ENCODE measurements at regions not wholly inside any gene's neighbourhood (a gene's known extent, or its start where the extent isn't known, plus 50 kb on each side); places are given as distances from the start of the nearest gene placed in this dataset.
A peak's percentile ranks its signal among the peaks of the same experiment; 100 is the strongest.

DNA sequence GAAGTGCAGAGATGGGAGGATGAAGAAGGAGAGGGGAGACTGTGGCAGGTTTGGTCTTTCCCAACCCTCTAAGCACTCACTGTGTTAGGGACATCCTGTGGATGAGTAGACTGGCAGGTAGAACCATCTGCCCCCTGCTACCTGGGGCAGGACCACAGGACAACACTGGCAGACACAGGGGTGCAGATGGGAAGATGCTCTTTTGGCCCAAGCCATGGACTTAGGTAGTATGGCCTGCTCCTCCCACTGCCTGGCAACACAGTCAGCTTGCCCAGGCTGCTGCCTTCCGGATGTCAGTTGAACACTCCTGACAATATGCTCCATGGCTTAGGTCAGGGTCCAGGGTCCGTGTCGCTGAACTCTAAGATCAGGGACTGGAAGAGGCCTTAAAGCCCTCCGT lies 140.7 kb upstream of the NAV2 start:
- no peak for ATAC-seq
- intact Hi-C loops (cut with DNase I) = no loop called here
- DNase-seq = no peak

DNA sequence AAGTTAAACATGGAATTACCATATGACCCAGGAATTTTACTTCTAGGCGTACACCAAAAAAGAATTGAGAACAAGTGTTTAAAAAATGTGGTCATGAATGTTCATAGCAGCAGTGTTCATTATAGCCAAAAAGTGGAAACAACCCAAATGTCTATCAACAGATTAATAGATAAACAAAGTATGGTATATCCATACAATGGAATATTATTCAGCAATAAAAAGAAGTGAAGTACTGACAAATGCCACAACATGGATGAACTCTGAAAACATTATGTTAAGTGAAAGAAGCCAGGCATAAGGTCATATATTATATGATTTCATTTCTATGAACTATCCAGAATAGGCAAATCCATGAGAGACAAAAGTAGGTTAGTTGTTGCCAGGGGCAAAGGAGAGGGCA lies 141.7 kb upstream of the NAV2 start:
- DNase-seq (no peak), ATAC-seq (no peak)
- intact Hi-C loops (cut with DNase I) = no loop called here

DNA sequence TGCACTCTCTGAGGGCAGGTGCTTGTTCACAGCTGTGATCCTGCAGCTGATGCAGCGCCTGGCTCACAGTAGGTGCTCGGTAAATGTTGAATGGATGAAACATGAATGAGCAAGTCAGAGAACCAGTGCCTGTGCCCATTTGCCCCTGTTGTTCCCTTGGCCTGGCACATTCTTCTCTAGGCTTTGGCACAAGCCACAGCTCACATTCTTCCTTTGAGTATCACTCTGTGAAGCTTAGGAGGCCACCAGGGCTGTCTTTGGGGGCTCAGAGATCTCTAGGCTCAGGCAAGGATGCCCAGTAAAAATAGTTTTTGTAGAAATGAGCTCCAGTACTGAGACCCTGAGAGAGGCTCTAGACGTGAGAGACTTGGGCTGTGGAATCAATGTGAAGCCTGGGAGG lies 144.6 kb upstream of the NAV2 start:
- ATAC-seq = no peak
- DNase-seq = no peak
- intact Hi-C loops (cut with DNase I) = loop anchor here (5.0 to 10.0 kb wide), 2 partner anchors 239 to 337 kb away; no protein-coding TSS in a partner anchor

DNA sequence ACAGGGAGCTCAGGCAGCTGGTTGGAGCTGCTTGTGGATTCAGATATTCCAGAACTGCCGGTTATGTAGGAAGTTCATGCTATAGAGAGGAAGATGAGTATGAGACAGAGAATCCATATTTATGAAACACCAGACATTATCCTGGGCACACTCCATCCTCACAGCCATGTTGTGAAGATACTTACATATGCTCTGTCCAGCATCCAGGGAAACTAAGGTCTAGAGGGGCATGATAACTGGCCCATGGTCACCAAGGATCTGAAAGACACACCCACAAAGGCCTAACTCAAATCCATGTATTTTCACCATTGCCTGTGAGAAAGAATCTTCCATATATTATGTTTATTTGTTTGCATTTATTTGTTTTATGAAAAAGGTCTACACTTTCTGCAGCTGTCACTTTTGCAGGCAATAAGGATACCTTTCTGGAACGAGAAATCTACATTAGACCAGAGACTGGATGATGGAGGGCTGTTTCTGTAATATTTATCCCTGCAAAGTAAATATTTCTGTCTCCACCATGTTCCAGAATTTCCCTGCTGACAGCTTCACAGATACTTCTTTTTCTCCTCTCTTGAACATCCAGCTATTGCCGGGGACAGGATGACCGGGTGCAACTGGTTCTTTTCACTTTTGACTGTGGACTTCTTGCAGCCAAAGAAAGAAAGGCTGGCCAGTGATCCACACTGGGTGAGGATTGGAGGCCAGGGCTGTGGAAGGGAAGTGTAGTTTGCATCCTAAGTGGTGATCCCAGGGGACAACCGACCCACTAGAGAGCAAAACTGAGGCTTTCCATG lies 145.9 kb upstream of the NAV2 start:
- no peak for ATAC-seq
- DNase-seq = no peak
- intact Hi-C loops (cut with DNase I) = loop anchor here (5.0 to 10.0 kb wide), 2 partner anchors 241 to 338 kb away; no protein-coding TSS in a partner anchor

DNA sequence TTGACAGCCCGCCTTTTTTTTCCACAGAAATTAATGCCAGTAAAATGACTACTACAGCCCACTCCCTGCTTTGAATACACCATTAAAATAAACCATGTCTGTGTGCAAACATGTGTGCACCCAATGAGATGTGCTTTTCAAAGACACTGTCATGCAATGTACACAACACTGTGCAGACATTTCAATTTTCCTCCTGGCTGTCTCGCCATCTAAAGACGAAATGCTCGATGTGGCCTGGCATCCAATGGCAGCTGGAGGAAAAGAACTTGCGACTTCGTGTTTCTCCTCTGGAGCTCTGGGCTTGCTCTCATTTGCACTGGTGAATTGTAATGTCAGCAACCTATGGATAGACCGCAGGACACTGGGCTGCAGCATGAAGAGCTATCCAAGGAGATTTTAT lies 147.0 kb upstream of the NAV2 start:
- intact Hi-C loops (cut with DNase I) = loop anchor here (2.0 to 10.0 kb wide), 3 partner anchors 177 to 339 kb away; no protein-coding TSS in a partner anchor
- ATAC-seq (no peak), DNase-seq (no peak)

DNA sequence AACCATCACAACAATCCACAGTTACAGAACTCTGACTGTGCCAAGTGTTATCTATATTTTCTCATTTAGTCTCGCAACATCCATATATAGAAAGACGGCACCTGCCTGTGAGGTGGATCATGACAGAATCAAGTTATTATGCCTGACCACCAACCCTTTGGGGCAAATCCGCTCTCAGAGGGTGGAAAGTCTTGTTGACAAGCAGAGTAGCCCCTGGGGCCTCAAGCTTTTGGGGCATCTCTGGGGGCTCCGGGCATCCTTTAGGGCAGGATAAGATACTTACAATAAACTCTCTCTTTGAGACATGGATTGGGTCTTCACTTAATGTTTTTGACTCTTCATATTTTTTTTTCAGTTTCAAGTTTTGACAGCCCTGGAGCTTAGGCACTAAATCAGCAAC lies 150.5 kb upstream of the NAV2 start:
- ATAC-seq = no peak
- intact Hi-C loops (cut with DNase I) = loop anchor here (5.0 to 10.0 kb wide), 2 partner anchors 340 to 343 kb away; no protein-coding TSS in a partner anchor
- DNase-seq = no peak

DNA sequence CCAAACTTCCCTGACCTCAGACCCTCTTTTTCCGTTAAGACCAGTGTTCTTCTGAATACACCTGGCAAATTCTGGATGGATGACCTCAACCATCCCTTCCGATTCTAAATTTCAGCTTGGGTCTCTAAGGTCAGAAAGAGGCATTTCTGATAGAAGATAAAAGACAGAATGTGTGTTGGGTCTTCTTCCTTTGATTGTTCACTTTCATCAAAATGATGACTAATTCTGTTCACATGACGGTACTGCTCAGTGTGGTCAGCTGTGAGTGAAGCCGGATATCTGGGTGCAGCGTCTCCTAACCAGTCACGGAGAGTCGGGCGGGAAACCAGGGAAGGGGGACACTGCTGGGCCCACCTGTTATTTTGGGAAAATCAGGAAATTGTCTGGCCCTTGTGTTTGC lies 151.6 kb upstream of the NAV2 start:
- intact Hi-C loops (cut with DNase I) = loop anchor here (5.0 to 10.0 kb wide), 2 partner anchors 341 to 344 kb away; no protein-coding TSS in a partner anchor

DNA sequence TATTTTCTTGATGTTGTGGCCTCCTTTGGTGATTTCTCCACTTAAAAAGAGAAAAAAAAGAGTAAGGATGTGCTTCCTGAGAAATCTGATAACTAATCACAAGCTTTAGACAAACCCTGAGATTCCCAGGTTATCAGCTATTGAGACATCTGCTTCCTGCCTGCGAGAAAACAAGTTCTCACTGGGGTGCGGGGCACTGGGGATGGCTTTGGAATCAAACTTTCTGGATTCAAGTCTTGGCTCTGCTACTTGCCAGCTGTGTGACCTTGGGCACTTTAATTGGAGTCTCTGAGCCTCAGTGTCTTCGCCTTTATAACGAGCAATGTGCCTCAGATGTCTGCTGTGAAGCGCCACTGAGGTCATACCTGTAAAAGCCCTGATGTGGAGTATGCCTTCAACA lies 152.5 kb upstream of the NAV2 start:
- intact Hi-C loops (cut with DNase I) = loop anchor here (5.0 to 10.0 kb wide), 2 partner anchors 342 to 345 kb away; no protein-coding TSS in a partner anchor
- DNase-seq (no peak), ATAC-seq (no peak)

More for the DNA sequence above, 151.6 kb upstream of the NAV2 start:
- ATAC-seq (no peak), DNase-seq (no peak)

DNA sequence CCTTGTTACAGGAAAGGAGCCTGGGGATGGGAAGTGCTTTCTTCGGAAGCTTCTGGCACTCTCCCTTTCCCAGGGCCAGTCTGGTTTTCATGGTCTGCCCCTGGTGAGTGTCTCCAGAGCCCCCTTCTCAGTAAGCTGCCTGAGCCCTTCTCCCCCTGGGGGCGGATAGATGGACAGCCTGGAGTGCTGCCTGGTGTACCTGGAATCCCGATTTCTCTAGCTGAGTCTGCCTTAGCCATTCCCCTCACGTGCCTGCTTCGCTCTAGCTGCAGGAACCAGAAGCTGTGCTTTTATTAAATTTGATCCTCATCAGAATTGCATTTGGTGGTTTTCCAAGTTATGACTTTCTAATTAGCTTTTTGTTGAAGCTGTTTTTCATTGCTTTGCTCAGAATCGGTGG lies 152.9 kb upstream of the NAV2 start:
- DNase-seq = no peak
- intact Hi-C loops (cut with DNase I) = loop anchor here (5.0 to 10.0 kb wide), 4 partner anchors 295 to 575 kb away; no protein-coding TSS in a partner anchor
- ATAC-seq = no peak

DNA sequence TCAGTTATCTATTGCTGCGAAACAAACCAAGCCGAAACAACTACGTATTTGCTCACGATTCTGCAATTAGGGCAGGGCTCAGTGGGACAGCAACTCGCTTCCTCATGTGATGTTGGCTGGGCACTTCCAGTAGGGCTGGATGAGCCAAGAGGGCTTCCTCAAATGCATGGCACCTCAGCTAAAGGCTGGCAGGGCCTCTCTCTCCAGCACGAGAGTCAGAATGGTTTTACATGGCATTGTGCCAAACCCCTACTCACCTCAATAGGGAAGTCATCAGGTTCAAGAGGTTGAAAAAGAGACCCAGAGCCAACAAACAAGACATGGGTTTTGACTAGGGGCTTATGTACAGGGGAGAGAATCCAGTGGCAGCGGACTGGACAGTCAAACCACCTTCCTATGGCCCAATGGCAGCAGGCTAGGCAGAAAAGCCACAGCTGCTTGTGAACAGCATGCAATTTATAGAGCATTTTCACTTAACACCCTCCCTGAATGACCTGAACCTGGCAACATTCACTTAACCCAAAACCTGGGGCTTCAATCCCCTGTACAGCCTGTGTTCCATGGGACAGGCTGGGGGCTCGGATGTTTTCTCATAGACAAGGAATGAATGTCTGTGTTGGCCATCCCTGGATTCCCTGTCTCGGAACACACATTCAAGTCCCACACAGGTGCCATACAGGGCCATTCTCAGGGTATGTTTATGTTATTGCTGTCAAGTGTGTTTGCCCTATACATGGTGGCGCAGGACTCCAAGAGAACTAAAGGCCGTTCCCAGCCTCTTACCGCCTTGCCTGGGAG lies 154.2 kb upstream of the NAV2 start:
- no peak for ATAC-seq
- intact Hi-C loops (cut with DNase I) = loop anchor here (10.0 kb wide), 2 partner anchors 294 to 576 kb away; no protein-coding TSS in a partner anchor
- no peak for DNase-seq

DNA sequence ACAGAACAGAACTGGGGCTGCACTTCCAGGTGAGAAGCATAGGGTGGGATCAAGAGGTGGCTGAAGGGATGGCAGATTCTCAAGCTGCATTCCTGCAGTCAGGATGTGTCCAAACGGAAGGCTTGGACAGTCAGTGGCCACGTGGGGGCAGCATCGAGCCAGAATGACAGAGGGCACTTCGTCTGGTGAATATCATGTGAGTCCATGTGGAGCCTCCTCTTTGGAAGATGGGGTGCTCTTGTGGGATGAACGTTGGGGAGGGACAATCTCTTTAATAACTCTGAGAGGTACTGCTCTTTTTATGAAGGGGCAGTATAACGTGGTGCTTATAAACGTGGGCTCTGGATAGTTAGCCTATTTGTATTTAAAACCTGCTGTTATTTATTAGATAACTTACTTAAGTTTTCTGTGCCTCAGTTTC lies 154.9 kb upstream of the NAV2 start:
- ATAC-seq (peak; percentile 70 to 73), DNase-seq (peak; percentile 89)
- intact Hi-C loops (cut with DNase I) = loop anchor here (10.0 kb wide), 2 partner anchors 293 to 577 kb away; no protein-coding TSS in a partner anchor

DNA sequence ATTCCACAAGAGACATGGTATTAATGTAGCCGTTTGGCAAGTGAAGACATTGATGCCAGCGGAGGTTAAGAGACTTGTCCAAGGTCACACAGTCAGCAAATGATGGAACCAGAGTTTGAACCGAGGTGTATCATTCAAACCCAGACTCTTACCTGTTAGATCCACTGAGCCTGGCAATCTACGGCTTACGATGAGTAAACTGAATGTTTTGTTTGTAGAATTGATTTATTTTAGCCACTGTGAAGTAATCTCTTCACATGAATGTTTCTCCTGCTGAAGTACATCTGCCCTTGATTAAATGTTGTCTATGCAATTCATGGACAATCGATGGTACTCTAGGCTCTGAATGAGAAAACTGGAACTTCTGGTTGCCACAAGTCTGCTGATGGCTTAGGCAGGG lies 155.5 kb upstream of the NAV2 start:
- ATAC-seq = no peak
- intact Hi-C loops (cut with DNase I) = loop anchor here (10.0 kb wide), 2 partner anchors 292 to 578 kb away; no protein-coding TSS in a partner anchor
- no peak for DNase-seq

DNA sequence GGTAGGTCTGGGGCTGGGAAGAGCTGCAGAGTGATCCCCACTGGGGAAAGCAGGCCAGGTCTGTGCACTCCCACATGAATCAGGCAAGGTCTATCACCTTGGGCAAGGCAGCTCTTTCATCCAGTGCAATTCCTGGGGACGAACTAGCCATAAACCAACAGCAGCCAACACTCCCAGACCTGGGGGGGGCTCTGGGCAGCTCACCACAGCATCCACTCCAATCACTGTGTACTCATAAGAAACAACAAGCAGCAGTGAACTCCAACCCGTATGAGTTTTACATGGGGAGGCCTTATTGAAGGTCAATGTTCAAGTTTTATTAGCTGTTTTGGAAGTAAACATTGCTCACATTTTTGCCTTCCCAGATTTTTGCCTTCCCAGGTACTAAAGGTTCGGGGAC lies 157.4 kb upstream of the NAV2 start:
- no peak for ATAC-seq
- intact Hi-C loops (cut with DNase I) = loop anchor here (10.0 kb wide), 2 partner anchors 290 to 580 kb away; no protein-coding TSS in a partner anchor

DNA sequence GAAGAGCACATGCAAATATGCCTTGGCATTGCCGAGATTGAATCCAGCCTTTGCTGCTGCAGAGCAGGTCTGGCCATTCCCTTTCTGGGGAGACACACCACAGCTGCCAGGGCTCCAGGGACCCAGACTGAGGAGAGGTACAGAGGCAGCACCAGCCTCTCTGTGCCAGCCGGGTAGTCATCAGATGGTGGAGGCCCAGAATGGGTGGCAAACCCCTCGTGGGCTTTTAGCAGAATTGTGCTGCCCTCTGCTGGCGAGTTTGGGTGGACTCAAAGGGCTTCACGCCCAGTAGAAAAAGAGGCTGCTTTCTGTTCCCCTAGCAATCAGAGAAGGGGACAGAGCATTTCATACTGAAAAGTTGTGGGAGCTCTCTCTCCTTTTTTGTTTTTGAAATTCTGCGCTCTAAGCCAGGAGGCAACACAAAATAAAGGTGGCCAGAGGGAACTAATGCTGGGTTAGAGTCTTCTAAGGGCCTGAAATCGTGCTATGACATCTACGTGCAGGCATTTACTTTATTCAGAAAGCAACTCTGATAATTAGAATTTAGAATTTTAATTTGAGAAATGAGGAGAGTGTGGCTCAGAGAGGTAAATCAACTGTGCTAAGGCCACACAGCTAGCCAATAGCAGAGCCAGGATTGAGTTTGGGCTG lies 158.8 kb upstream of the NAV2 start:
- intact Hi-C loops (cut with DNase I) = loop anchor here (1.0 to 10.0 kb wide), 7 partner anchors 242 to 581 kb away; no protein-coding TSS in a partner anchor
- peak; percentile 87 to 88 for ATAC-seq

More for the DNA sequence above, 157.4 kb upstream of the NAV2 start:
- DNase-seq = no peak

DNA sequence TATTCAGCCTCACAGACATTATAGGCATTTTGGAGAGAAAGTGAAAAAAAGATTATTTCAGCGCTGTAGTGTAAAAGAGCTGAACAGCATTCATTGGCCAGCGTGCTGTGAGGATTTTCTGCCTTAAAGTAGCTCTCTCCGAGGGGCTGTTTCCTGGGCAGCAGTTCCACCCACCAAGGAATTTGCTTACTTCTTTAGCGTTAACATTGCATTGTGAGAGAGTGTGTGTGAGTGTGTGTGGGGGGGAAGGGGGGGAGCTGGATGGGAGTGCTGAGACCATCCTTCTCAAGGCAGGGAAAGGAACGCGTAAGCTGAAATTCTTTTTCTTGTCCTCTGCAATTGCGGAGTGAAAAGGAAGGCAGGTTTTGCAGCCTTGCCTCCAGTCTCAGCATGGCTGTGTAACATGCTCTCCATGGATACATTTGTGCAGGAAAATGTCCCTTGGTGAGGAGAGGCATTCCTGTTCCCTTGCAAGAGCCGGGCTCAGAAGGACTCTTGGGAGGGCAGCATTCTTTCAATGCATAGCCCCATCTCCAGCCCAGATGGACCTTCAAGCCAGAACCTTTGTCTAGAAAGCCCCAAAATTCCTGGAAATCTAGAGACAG lies 159.9 kb upstream of the NAV2 start:
- ATAC-seq = no peak
- intact Hi-C loops (cut with DNase I) = loop anchor here (1.0 to 10.0 kb wide), 7 partner anchors 240 to 582 kb away; no protein-coding TSS in a partner anchor
- DNase-seq = no peak

More for the DNA sequence above, 158.8 kb upstream of the NAV2 start:
- DNase-seq = peak; percentile 84

DNA sequence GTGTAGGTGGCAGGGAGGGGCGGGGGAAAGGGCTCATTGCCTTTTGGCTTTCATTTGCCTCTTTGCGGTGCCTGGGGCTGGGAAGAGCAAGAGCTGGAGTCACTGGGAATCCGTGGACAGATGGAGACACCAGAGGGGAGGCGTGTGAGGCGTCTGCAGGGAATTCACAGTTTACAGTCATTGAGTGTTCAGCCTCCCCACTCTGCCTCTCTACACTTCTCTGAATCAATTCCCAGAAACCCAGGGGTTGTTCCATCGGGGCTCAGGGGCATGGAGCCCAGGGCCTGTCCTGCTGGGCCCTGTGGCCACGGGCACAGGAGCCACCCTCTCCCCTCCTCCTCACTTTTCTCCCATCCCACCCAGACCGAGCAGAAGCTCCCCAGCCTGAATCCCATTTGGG lies 160.5 kb upstream of the NAV2 start:
- no peak for ATAC-seq
- no peak for DNase-seq
- intact Hi-C loops (cut with DNase I) = loop anchor here (2.0 to 10.0 kb wide), 6 partner anchors 240 to 583 kb away; no protein-coding TSS in a partner anchor

DNA sequence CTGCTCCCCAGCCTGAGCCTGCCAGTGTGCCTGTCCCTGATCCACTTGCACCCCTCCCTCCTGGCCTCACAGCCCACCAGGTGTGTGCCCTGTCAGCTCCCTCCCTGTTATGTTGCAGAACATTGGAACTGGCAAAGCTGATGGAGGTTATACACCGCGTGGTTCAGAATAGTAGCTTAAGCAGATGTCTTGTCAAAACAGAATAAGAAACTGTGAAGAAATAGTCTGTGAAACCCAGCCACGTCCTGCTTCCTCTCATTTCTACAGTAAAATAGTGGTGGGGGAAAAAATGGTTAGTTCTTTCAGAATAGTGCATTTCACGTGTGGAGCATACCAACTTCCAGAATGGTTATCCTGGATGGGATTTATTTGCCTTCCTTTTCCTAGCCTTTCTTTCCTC lies 161.2 kb upstream of the NAV2 start:
- DNase-seq (no peak), ATAC-seq (no peak)
- intact Hi-C loops (cut with DNase I) = loop anchor here (5.0 to 10.0 kb wide), 5 partner anchors 239 to 583 kb away; no protein-coding TSS in a partner anchor

DNA sequence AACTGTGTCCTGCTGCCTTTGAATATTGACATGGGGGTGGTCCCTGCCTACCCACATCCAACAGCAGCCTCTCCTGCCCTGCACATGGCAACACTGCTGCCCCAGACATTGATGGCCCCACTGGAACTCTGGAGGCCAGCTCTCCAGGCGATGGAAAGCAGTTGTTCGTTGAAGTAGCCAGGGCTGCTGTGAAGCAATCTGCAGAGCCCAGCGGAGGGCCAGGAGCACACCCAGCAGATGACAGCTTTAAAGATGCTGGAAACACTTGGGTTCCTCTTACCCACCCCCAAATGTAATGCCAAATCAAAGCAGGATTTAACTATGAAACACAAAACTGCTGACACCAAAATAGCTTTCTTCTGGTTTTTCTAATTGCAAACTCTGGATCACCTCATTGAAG lies 165.6 kb upstream of the NAV2 start:
- ATAC-seq = peak in 1 of 2 donors; percentile 75

More for the DNA sequence above, 165.6 kb upstream of the NAV2 start:
- DNase-seq = no peak
- intact Hi-C loops (cut with DNase I) = loop anchor here in 1 of 2 donors (10.0 kb wide), 1 partner anchor 82 kb away; no protein-coding TSS in a partner anchor

All from left cardiac atrium (tissue), 4 donors.